LHCN-M2 (cell line): ENCODE measurements at regions not wholly inside any gene's neighbourhood (a gene's known extent, or its start where the extent isn't known, plus 50 kb on each side); places are given as distances from the start of the nearest gene placed in this dataset.
"Not testable (repeated sequence)": the region's sequence is repeated elsewhere in the genome, so short reads cannot be mapped to it uniquely, and the experiment has no call there.

Experiments
- DNase-seq: peaks from one replicate; pipeline ENCODE4 v3.0.0-alpha.2; 2012; ENCODE audit warnings: low read depth

DNA sequence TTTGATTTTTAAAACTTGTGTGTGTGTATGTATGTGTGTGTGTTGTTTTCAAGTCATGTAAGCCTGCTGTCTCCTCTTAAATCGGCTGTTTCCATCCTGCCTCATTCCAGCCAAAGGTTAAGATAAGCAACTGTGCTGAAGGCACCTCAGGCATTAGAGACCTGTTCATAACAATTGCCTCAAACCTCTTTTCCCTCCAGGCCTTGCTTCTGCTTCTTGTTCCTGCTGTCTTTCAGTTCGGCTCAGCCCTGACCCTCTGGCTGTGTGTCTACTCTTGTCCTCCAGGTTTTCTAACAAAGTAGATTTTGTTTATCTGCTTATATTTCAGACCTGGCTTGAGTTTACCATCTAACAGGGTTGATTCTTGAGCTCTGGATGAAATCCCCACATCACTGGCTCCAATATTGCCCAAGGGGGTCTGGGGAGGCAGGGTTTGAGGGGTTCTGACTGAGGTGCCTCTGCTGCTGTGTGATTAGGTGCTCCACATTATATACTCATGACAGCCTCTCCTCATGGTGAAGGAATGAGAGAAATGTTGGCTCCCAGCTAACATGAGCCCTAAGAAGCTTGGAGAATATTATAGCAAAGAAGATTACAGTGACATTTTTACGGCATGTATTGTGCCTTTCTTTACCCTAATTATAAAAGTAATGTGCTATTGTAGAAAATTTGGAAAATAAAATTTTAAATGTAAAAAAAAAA is 229.7 kb upstream of the PIK3R1 start:
- no peak for DNase-seq

- no peak for DNase-seq
These were observed 231.0 kb upstream of the PIK3R1 start for GRCh38 chr5:67984546-67984945.

DNA sequence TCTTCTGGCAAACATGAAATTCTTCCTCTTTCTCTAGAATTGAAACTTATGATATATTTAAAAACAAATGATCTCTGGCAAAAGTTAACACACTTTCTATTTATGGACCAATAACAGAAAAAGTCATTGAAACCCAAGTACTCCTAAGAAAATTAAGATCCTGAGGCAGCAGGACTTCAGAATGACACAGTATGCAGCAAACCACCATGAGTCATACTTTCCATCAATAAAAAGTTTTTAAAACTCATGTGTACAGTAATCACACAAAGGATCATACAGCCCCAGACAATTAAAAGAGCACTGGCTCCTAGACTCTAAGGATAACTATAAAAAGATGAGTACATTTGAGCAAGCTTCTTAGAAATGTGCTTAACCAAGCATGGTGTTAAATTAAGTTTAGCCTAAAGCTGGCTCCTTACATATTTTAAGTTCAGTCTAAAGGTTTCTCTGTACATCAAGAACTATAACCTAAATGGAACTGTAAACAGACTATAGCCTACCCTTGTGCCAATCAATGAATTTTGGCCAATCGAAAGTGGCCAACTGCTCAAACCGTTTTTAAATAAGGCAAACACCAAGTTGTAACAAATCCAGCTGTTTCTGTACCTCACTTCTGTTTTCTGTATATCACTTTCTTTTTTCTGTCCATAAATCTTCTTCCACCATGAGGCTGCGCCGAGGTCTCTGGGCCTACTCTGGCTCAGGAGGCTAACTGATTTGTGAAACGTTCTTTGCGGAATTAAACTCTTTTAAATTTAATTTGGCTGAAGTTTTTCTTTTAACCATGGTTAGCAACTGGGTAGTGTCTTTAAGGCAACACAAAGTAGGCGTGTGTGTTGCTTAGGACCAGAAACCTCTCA is 232.1 kb upstream of the PIK3R1 start:
- DNase-seq: peak; percentile 83

- not testable (repeated sequence) for DNase-seq
These were observed 233.4 kb upstream of the PIK3R1 start for GRCh38 chr5:67982160-67982559.

GRCh38 chr5:67978171-67978570 is 237.4 kb upstream of the PIK3R1 start:
- DNase-seq: no peak

GRCh38 chr5:67976891-67977601 is 238.5 kb upstream of the PIK3R1 start:
- DNase-seq: no peak

DNA sequence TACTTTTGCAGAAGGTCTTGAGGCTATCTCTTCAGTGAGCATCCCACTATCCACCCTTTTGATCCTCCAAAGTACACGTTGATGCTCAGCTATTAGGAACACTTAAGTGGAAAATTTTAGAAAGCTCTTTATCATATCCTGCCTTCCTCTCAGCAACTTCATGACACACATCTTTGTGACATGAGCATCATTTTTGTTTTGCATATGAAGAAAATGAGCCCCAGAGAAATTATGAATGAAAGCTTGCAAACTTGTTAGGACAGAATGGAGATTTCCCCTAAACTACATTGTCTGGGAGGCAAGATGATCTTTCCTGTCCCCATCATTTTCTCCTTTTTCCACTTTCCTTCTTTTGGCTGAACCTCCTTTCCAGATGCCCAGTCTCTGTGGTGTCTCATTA is 239.4 kb upstream of the PIK3R1 start:
- no peak for DNase-seq

DNA sequence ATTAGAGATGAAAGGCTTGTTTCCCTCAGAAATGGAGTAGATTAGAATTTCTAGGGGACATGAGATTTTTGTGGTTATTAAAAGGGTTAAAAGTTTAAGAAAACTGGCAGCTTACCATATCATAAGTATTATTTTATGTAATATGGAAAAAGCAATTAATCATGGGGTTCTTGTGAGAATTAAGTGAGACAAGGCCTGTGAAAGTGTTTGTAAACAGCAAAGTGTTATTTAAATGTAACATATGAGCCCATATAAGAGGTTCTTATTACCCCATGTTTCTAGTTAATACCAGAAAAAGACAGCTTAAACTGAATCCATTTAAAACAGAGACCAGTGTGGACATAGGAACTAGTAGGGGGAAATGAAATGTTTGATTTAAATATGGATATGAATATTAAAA is 241.1 kb upstream of the PIK3R1 start:
- no peak for DNase-seq

DNA sequence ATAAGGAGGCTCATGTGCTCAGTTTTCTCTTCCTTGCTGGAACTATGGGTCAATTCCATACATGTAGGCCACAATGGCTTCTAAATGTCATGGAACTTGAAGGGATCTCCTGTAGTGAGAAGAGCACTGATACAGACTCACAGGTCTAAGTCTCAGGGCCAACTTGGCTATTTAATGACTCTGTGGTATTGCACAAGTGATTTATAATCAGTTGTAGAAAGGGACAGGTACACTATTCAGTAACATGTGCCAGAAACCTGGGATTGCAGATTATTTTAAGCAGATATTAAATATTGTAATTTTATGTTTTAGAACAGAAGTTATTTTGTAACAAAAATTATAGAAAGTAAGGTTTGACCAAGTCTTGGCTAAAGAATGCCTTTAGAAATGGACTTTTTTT is 241.5 kb upstream of the PIK3R1 start:
- no peak for DNase-seq

DNA sequence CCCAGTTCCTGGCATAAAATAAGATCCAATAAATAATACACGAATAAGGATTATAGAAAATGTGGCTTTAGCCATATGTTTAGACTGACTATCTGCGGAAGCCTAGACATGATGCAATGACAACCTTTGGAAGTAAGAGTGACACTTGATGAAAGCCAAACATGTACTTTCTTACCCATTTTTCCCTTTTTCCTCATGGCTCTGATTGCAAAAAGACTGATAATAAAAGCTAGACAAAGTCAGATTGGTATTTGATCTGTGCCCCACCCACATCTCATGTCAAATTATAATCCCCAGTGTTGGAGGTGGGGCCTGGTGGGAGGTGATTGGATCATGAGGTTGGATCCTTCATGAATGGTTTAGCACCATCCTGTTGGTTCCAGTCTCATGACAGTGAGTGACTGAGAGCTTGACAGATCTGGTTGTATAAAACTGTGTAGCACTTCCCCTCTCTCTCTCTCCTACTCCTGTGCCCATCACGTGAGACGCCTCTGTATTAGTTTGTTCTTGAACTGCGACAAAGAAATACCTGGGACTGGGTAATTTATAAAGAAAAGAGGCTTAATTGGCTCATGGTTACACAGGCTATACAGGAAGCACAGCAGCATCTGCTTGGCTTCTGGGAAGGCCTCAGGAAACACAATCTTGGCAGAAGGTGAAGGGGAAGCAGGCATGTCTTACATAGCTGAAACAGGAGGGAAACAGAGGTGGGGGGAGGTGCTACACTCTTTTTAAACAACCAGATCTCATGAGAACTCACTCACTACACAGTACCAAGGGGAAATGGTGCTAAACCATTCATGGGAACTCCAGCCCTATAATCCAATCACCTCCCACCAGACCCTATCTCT is 243.4 kb upstream of the PIK3R1 start:
- no peak for DNase-seq

GRCh38 chr5:67971223-67971830 is 244.2 kb upstream of the PIK3R1 start:
- peak; percentile 83 for DNase-seq

- no peak for DNase-seq
These were observed 245.9 kb upstream of the PIK3R1 start for GRCh38 chr5:67969631-67970030.

GRCh38 chr5:67969176-67969575 is 246.4 kb upstream of the PIK3R1 start:
- no peak for DNase-seq

DNA sequence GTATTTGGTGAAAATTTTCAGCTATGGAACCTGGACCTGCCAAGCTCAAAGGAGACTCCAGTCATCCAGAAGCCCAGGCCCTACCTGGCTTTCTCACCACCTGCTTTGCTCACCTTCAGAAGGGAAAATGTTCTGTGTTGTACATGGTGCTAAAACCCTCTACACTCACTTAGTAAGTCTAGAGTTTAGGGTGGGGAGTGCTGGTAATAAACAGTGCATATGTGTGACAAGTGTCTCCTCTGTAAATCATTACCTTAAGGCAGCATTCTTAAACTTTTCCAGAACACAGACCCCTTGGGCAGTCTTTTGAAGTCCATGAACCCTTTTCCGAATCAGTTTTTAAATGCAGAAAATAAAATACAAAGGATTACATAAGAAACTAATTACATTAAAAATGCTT is 248.8 kb upstream of the PIK3R1 start:
- no peak for DNase-seq

DNA sequence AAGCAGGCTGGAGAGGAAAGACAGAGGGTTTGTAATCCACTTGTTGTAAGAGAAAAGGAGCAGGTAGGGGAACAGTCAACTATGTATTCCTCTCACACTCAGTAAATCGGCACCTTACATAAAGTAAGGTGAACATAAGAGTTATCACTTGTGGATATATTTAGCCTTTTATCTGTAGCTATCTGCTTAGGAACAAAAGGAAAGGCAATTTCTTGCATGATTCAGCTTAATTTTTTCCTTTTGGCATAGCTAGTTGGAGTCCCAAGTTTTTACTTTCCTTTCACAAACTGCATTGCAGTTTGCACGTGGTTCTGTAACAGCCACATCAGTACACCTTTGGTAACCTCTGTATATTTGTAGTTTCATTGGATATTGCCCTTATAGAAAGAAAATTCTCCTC is 250.9 kb upstream of the PIK3R1 start:
- DNase-seq: no peak

- DNase-seq: no peak
These were observed 251.6 kb upstream of the PIK3R1 start for GRCh38 chr5:67963789-67964519.

GRCh38 chr5:67960939-67961338 is 254.6 kb upstream of the PIK3R1 start:
- no peak for DNase-seq

- no peak for DNase-seq
These were observed 258.2 kb upstream of the PIK3R1 start for GRCh38 chr5:67957374-67957773.

- DNase-seq: no peak
These were observed 261.2 kb upstream of the PIK3R1 start for GRCh38 chr5:67954351-67954750.

DNA sequence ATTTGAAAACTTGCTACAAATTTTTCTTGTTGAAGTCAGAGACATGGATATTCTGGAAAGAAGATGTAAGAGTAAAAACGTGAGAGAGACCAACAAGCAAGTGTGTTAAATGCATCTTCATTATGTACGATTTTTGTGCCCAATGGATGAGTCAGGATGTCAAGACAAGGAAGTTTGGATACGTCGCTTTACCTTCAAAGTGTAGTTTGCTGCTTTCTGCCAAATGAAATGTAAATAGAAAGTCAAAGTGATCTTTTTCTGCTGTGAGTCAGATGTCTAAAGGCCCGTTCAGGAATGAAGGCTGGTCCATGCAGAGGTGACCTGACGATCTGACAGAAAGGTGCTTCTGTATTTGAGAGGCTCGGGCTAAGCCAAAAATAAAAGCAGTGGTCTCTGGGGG is 273.1 kb upstream of the PIK3R1 start:
- no peak for DNase-seq
